Stimulated activated naive CD8-positive, alpha-beta T cell treated with anti-CD3 and anti-CD28 coated beads, Interleukin-15, amount 100 ng/mL, for 72 hours (primary cell): ENCODE measurements at regions not wholly inside any gene's neighbourhood (a gene's known extent, or its start where the extent isn't known, plus 50 kb on each side); places are given as distances from the start of the nearest gene placed in this dataset.

ENCODE experiments used
- ATAC-seq: fragments of 150-1000 bp; cut with Tn5 transposase; 2 replicates; pipeline ENCODE4 v1.10.0; 2021; ENCODE audit warnings: mild to moderate bottlenecking, moderate library complexity
- DNase-seq, 2 donors: peaks; one replicate each; pipeline ENCODE4 v3.0.0; 2021 to 2022
- H3K27ac Mint-ChIP-seq, 2 donors: one replicate each; pipeline ENCODE4 v1.8.0; 2022; ENCODE audit warnings: mild to moderate bottlenecking in 2 of 2, mixed read lengths in 2 of 2, moderate library complexity in 2 of 2
- H3K27me3 Mint-ChIP-seq: one replicate; pipeline ENCODE4 v1.8.0; 2022; ENCODE audit warnings: mixed read lengths
- H3K4me1 Mint-ChIP-seq: one replicate; pipeline ENCODE4 v1.8.0; 2022; ENCODE audit warnings: mild to moderate bottlenecking, mixed read lengths
- H3K4me3 Mint-ChIP-seq, 2 donors: one replicate each; pipeline ENCODE4 v1.8.0; 2022; ENCODE audit warnings: mild to moderate bottlenecking in 2 of 2, mixed read lengths in 2 of 2, moderate library complexity in 1 of 2
- H3K9me3 Mint-ChIP-seq, 2 donors: one replicate each; pipeline ENCODE4 v1.8.0; 2022; ENCODE audit warnings: mixed read lengths in 2 of 2

GRCh38 chr3:110093812-110094401 is 756.6 kb upstream of the DPPA4 start:
- Mint-ChIP-seq H3K27ac (no peak overlapping the region), H3K27me3 (no peaks in the 10 kb centered on the region)
- DNase-seq, result no peak

GRCh38 chr3:110099711-110100110 is 762.4 kb upstream of the DPPA4 start:
- no peaks in the 10 kb centered on the region for H3K4me1 Mint-ChIP-seq
- DNase-seq (no peak), ATAC-seq (no peak)
- peaks cover 0 to 5% of the 10 kb centered on the region in 2 donors for H3K9me3 Mint-ChIP-seq
- no peak overlapping the region for H3K4me3 Mint-ChIP-seq
- no peaks in the 10 kb centered on the region for H3K27me3 Mint-ChIP-seq
- no peak overlapping the region for H3K27ac Mint-ChIP-seq

More at GRCh38 chr3:110093812-110094401, 756.6 kb upstream of the DPPA4 start:
- Mint-ChIP-seq H3K4me3 (no peak overlapping the region), H3K9me3 (peaks cover 0 to 5% of the 10 kb centered on the region in 2 donors), H3K4me1 (no peaks in the 10 kb centered on the region)
- ATAC-seq, result no peak

- Mint-ChIP-seq H3K4me1 (no peaks in the 10 kb centered on the region), H3K27me3 (no peaks in the 10 kb centered on the region), H3K9me3 (peaks cover 0 to 5% of the 10 kb centered on the region in 2 donors), H3K4me3 (no peak overlapping the region), H3K27ac (no peak overlapping the region)
- no peak for ATAC-seq
- DNase-seq, result no peak
Measured at GRCh38 chr3:110101361-110101760, 764.0 kb upstream of the DPPA4 start.

- ATAC-seq (no peak), DNase-seq (no peak)
- Mint-ChIP-seq H3K4me3 (no peak overlapping the region), H3K4me1 (no peaks in the 10 kb centered on the region), H3K9me3 (peaks cover 0 to 6% of the 10 kb centered on the region in 2 donors), H3K27me3 (no peaks in the 10 kb centered on the region), H3K27ac (no peak overlapping the region)
Measured at GRCh38 chr3:110106805-110107204, 769.5 kb upstream of the DPPA4 start.

- Mint-ChIP-seq H3K9me3 (no peaks in the 10 kb centered on the region), H3K27me3 (no peaks in the 10 kb centered on the region), H3K4me1 (no peaks in the 10 kb centered on the region), H3K27ac (no peak overlapping the region), H3K4me3 (no peak overlapping the region)
- no peak for ATAC-seq
- no peak for DNase-seq
Measured at GRCh38 chr3:110123946-110124345, 786.6 kb upstream of the DPPA4 start.

- Mint-ChIP-seq H3K27ac (no peak overlapping the region), H3K27me3 (no peaks in the 10 kb centered on the region), H3K9me3 (no peaks in the 10 kb centered on the region), H3K4me1 (no peaks in the 10 kb centered on the region), H3K4me3 (no peak overlapping the region)
- DNase-seq (no peak), ATAC-seq (no peak)
Measured at GRCh38 chr3:110126065-110126464, 788.7 kb upstream of the DPPA4 start.

- Mint-ChIP-seq H3K4me1 (no peaks in the 10 kb centered on the region), H3K27ac (no peak overlapping the region), H3K27me3 (no peaks in the 10 kb centered on the region), H3K4me3 (no peak overlapping the region), H3K9me3 (peaks cover 0 to 17% of the 10 kb centered on the region in 2 donors)
- DNase-seq (no peak), ATAC-seq (no peak)
Measured at GRCh38 chr3:110133971-110134370, 796.6 kb upstream of the DPPA4 start.

GRCh38 chr3:110139048-110139447 is 801.7 kb upstream of the DPPA4 start:
- DNase-seq, result no peak
- Mint-ChIP-seq H3K4me1 (no peaks in the 10 kb centered on the region), H3K27me3 (no peaks in the 10 kb centered on the region), H3K4me3 (no peak overlapping the region), H3K27ac (no peak overlapping the region), H3K9me3 (peaks cover 0 to 17% of the 10 kb centered on the region in 2 donors)
- ATAC-seq, result no peak

GRCh38 chr3:110139821-110140220 is 802.5 kb upstream of the DPPA4 start:
- Mint-ChIP-seq H3K27me3 (no peaks in the 10 kb centered on the region), H3K4me1 (no peaks in the 10 kb centered on the region), H3K4me3 (no peak overlapping the region), H3K27ac (no peak overlapping the region), H3K9me3 (peaks cover 0 to 10% of the 10 kb centered on the region in 2 donors)
- DNase-seq, result no peak
- ATAC-seq, result no peak

- H3K27ac Mint-ChIP-seq, result no peak overlapping the region
- DNase-seq (no peak), ATAC-seq (no peak)
- peaks cover 0 to 4% of the 10 kb centered on the region in 2 donors for H3K9me3 Mint-ChIP-seq
- H3K27me3 Mint-ChIP-seq, result no peaks in the 10 kb centered on the region
- H3K4me1 Mint-ChIP-seq, result no peaks in the 10 kb centered on the region
- H3K4me3 Mint-ChIP-seq, result no peak overlapping the region
Measured at GRCh38 chr3:110149763-110150162, 812.4 kb upstream of the DPPA4 start.

- Mint-ChIP-seq H3K4me1 (no peaks in the 10 kb centered on the region), H3K9me3 (peaks cover 0 to 3% of the 10 kb centered on the region in 2 donors), H3K4me3 (no peak overlapping the region), H3K27me3 (no peaks in the 10 kb centered on the region), H3K27ac (no peak overlapping the region)
- ATAC-seq (no peak), DNase-seq (no peak)
Measured at GRCh38 chr3:110157221-110157620, 819.9 kb upstream of the DPPA4 start.

- no peak overlapping the region for H3K4me3 Mint-ChIP-seq
- DNase-seq (no peak), ATAC-seq (no peak)
- H3K4me1 Mint-ChIP-seq, result no peaks in the 10 kb centered on the region
- no peaks in the 10 kb centered on the region for H3K27me3 Mint-ChIP-seq
- H3K27ac Mint-ChIP-seq, result no peak overlapping the region
- no peaks in the 10 kb centered on the region for H3K9me3 Mint-ChIP-seq
Measured at GRCh38 chr3:110164632-110165369, 827.5 kb upstream of the DPPA4 start.

- ATAC-seq, result no peak
- H3K27me3 Mint-ChIP-seq, result no peaks in the 10 kb centered on the region
- DNase-seq, result no peak
Measured at GRCh38 chr3:110165370-110165743, 828.0 kb upstream of the DPPA4 start.

GRCh38 chr3:110165753-110166152 is 828.4 kb upstream of the DPPA4 start:
- Mint-ChIP-seq H3K27me3 (no peaks in the 10 kb centered on the region), H3K4me3 (no peak overlapping the region), H3K4me1 (no peaks in the 10 kb centered on the region), H3K9me3 (no peaks in the 10 kb centered on the region), H3K27ac (no peak overlapping the region)
- ATAC-seq, result no peak
- no peak for DNase-seq

More at GRCh38 chr3:110165370-110165743, 828.0 kb upstream of the DPPA4 start:
- H3K4me1 Mint-ChIP-seq, result no peaks in the 10 kb centered on the region
- H3K9me3 Mint-ChIP-seq, result no peaks in the 10 kb centered on the region
- no peak overlapping the region for H3K27ac Mint-ChIP-seq
- H3K4me3 Mint-ChIP-seq, result no peak overlapping the region

- DNase-seq, result no peak
- Mint-ChIP-seq H3K27me3 (no peaks in the 10 kb centered on the region), H3K27ac (no peak overlapping the region), H3K9me3 (no peaks in the 10 kb centered on the region), H3K4me3 (no peak overlapping the region), H3K4me1 (no peaks in the 10 kb centered on the region)
- ATAC-seq, result no peak
Measured at GRCh38 chr3:110166791-110167190, 829.4 kb upstream of the DPPA4 start.

GRCh38 chr3:110174908-110175307 is 837.6 kb upstream of the DPPA4 start:
- H3K9me3 Mint-ChIP-seq, result no peaks in the 10 kb centered on the region
- DNase-seq (no peak), ATAC-seq (no peak)
- H3K27ac Mint-ChIP-seq, result no peak overlapping the region
- H3K4me3 Mint-ChIP-seq, result no peak overlapping the region
- no peaks in the 10 kb centered on the region for H3K27me3 Mint-ChIP-seq
- H3K4me1 Mint-ChIP-seq, result no peaks in the 10 kb centered on the region

- Mint-ChIP-seq H3K4me3 (no peak overlapping the region), H3K27ac (no peak overlapping the region)
- DNase-seq, result no peak
Measured at GRCh38 chr3:110178965-110179364, 841.6 kb upstream of the DPPA4 start.

More at GRCh38 chr3:110178965-110179364, 841.6 kb upstream of the DPPA4 start:
- H3K9me3 Mint-ChIP-seq, result no peaks in the 10 kb centered on the region
- ATAC-seq, result no peak
- H3K27me3 Mint-ChIP-seq, result no peaks in the 10 kb centered on the region
- H3K4me1 Mint-ChIP-seq, result no peaks in the 10 kb centered on the region
